ENCODE measurements at regions not wholly inside any gene's neighbourhood (a gene's known extent, or its start where the extent isn't known, plus 50 kb on each side); places are given as distances from the start of the nearest gene placed in this dataset.

DNA sequence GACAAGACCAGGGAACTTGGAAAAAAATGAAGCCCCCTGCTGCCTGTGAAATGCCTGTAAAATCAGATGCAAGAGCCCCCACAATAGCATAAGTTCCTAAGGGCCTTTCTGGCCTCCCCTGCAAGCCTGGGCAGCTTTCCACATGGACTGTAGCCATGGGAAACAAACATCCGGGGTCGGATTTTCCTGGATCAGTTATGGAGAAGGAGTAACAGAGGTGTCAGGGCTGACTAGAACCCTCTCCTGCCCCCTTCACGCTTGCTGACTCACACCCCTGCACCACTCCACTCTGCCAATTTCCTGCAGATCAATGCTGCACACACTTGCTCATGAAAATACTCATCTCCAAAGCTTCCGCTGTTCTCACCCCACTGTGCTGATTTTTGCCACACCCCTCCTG lies 258.6 kb downstream of the CBLN1 start:
- no peak for DNase-seq (ENCODE audit: low read depth)

- DNase-seq (ENCODE audit: low read depth) = no peak
These were observed 259.2 kb downstream of the CBLN1 start for GRCh38 chr16:49022351-49022963.

- DNase-seq (ENCODE audit: low read depth) = no peak
These were observed 260.5 kb downstream of the CBLN1 start for GRCh38 chr16:49021136-49021535.

- no peak for DNase-seq (ENCODE audit: low read depth)
These were observed 261.2 kb downstream of the CBLN1 start for GRCh38 chr16:49020436-49020835.

DNA sequence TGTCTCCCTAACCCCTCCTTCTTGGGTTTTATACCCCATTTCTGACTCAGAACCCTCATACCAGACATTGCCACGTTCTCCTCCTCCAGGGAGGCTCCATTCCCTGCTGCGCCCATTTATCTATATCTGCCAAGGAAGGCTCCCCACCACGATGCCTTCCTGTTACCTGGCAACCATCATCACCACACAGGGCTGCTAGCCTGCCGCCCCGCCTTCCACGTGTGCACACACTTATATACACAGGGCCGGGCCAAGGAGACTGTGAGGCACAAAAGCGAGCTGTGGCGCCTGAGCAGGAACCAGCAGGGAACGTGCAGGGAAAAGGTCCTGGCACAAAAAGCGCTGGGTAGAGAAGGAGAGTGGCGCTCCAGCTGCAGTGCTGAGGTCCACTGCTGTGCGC lies 261.8 kb downstream of the CBLN1 start:
- DNase-seq (ENCODE audit: low read depth) = no peak

GRCh38 chr16:49019081-49019633 lies 262.5 kb downstream of the CBLN1 start:
- no peak for DNase-seq (ENCODE audit: low read depth)

DNA sequence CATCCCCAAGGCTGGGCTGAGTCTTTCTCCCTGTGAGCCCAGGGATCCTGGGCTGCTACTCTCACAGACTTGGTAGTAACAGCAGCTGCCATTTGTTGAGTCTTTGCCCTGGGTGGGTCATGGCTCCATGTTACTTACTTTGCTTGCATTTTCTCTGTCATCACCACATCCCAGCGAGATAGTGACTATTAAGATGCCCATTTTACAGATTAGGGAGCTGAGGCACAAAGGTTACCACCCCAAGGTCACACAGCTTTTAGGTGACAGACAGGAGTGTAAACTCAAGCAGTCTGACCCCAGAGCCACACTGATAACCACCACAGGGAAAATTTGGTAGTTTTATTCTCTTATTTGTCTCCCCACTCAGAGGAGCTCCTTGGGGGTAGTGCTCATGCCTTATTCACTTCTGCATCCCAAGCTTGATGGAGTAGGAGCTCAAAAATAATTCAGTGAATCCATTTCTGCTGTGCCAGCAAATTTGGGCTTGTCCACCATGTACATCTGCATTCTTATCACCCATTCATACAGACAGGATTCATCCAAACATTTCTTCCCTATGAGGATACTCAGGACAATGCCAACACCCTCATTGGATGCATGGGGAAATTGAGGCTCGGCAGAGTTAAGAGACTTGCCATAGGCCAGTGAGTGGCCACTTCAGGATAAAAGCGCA lies 263.2 kb downstream of the CBLN1 start:
- DNase-seq (ENCODE audit: low read depth) = no peak

GRCh38 chr16:49017501-49017900 lies 264.1 kb downstream of the CBLN1 start:
- no peak for DNase-seq (ENCODE audit: low read depth)

GRCh38 chr16:49016461-49016860 lies 265.2 kb downstream of the CBLN1 start:
- no peak for DNase-seq (ENCODE audit: low read depth)

DNA sequence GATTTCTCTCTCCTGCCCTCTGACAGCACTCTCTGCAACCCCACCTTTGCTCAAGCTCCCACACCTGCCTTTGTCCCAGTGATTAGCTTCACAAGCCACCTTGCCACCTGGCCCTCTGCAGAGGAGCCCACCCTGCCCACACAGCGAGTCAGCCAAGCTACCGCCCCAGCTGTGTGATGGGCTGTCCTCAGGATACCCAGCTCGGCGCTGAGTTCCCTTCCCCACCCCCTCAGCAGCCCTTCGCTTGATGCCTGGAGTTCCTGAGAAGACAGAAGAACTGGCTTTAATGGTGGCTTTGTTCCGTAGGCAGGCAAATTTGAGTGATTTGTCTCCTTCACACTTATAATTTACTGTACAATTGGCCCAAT lies 266.4 kb downstream of the CBLN1 start:
- DNase-seq (ENCODE audit: low read depth) = no peak

DNA sequence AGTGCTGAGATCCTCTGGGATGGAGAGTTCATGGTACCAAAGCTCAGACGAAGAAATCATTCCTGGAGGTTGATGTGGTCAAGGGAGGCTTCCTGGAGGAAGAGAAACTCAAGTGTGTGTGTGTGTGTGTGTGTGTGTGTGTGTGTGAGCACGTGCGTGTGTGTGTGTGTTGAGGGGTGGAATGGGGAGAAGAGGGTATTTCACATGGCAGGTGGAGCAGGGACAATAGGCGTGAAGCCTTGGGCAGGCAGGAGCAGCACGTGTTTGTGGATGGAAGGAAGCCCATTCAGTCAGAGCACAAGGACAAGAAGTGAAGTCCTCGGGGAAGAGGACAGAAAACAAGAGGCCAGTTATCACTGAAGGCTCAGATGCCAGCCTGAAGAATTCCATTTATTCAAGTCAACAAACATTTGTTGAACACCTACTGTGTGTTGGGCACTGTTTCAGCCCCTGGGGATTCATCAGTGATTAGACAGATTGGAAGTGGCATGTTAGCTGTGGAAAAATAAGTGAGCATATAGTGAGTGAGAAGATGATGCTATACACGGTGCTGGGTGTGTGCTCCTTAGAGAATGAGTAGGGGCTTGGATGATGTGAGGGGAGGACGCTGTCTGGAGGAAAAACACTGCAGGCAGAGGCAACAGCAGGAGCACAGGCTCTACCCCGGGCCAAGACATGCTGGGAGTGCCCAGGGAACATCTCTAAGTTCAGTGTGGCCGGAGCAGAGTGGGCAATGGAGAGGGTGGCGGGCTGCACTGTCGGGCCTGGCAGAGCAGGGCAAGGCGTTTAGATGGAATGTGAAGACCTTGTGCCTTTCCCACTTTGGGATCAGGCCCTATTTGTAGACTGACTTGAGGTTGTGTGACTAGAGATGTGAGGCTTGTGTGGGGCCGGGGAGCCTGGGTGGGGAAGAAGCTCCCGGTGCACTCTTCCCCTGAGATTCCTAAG lies 267.1 kb downstream of the CBLN1 start:
- DNase-seq (ENCODE audit: low read depth) = no peak

DNA sequence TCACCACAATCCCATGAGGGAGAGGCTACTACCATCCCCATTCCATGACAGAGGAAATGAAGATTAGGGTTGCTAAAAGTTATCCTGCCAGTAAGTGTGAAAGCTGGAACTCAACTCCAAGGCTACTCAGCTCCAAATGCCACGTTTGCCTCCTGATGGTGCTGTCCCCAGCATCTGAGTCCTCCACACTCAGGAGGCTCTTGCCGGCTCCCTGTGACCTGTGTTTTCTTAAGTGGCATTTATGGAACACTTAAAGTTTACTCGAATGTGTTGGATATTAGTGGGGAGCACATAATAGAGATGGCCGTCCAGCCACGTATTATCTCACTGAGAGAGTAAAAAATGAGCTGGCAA lies 267.9 kb downstream of the CBLN1 start:
- DNase-seq (ENCODE audit: low read depth) = no peak

- no peak for DNase-seq (ENCODE audit: low read depth)
These were observed 268.5 kb downstream of the CBLN1 start for GRCh38 chr16:49012961-49013726.

DNA sequence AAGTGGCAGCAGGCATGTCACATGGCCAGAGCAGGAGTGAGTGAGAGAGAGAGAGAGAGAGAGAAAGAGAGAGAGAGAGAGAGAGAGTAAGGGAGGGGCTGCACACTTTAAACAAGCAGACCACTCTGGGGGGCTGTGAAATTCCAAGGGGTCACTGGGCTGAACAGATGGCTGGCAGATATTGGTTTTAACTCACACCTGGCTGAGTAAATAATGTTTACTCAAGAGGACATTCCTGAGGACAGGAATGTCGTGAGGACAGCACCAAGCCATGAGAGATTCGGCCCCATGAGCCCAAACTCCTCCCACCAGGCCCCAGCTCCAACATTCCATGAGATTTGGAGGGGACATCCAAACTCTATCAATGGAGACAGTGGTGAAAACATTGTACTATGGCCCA lies 269.7 kb downstream of the CBLN1 start:
- no peak for DNase-seq (ENCODE audit: low read depth)

GRCh38 chr16:49010879-49011278 lies 270.8 kb downstream of the CBLN1 start:
- no peak for DNase-seq (ENCODE audit: low read depth)

DNA sequence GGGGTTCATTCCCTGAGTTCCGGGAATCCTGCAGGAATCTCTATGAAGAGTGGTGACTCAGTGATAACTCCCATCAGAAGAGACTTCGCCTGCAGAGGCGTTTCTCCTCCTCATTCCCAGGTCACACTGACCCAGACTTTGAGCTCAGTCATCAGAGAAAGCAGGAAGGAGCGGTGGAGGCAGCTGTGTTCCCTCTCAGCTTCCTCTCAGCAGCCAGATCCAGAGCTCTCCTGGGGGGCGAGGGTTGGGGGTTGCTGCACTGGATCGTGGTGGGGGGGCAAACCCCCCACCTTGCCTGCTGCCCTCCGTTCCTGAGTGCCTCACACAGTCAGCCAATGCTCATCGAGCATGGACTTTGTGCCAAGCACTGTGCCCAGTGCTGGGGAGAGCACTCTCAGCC lies 271.2 kb downstream of the CBLN1 start:
- no peak for DNase-seq (ENCODE audit: low read depth)

GRCh38 chr16:49009204-49009603 lies 272.4 kb downstream of the CBLN1 start:
- DNase-seq (ENCODE audit: low read depth) = no peak

DNA sequence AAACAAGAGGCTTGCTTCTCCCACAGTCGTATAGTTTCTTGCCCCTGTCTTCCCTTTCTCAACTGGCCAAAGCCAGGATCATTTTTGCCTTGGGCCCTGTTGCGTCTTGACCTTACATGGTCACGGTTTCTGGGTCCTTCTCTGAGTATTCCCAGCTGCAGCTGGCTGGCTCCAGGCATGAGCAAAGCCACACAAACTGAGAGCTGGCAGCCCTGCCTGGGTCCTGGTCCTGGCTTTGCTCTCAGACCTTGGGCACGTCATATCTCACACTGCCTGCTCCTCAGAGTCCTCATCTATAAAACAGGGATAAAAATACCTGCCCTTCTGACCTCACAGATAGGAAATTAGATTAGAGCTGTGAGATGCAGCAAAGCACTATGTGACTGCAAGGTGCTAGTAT lies 277.6 kb downstream of the CBLN1 start:
- no peak for DNase-seq (ENCODE audit: low read depth)

DNA sequence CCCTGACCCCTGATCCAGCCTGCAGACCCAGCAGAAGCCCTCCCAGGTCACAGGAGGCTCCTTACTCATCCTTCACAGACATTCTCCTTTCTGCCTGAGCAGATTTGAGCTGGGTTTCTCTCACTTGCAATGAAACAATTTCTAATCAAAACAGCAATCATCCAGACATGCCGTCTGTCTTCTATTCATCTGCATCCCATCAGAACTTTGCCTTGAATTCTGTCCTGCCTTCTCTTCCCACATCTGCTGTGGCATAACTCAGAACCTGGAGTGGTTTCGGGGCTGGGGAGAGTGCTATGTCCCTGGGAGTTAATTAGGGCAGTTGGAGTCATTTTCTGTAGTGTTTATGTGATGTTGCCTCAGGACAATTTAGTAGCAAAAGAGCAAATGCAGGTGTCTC lies 278.6 kb downstream of the CBLN1 start:
- DNase-seq (ENCODE audit: low read depth) = no peak

DNA sequence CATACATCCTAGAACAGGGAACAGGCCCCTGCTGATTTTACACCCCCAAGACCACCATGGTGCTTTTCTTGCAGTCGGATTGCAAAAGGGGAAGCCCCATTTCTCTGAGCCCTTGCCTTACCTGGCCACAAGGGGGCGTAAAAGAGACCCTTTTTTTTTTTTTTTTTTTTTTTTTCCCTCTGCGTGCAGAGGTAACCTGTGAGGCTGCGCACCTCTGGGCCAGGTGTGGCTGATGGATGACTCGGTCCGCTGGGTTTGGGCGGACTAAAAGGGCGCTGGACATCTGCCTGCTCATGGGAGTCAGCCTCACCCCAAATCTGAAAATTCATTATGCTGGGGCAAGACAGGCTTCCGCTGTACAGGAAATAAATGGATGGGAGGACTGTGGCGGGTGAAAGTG lies 281.0 kb downstream of the CBLN1 start:
- no peak for DNase-seq (ENCODE audit: low read depth)

GRCh38 chr16:48999508-48999907 lies 282.1 kb downstream of the CBLN1 start:
- DNase-seq (ENCODE audit: low read depth) = no peak

DNA sequence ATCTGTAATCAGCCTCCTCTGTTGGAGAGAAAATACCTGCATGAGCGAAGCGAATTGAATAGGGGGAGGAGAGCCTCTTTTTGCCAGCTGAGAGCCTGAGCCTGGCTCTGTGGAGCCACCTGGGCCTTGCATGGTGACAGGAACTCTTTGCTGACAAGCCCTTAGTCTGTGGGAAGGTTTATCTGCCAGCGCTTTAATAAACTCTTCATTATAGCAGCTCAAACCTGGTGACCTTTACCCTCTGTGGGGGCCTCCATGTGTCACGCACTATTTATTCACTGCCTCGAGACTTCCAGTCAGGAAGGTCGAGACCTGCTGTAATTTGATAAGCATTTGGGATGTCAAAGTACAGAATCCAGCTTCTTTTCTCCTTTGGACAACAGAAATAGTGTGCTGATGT lies 282.6 kb downstream of the CBLN1 start:
- no peak for DNase-seq (ENCODE audit: low read depth)
